Bronchial epithelial cell (primary cell): ENCODE measurements at regions not wholly inside any gene's neighbourhood (a gene's known extent, or its start where the extent isn't known, plus 50 kb on each side); places are given as distances from the start of the nearest gene placed in this dataset.

Source experiments
- DNase-seq: peaks from one replicate; pipeline ENCODE4 v3.0.0-alpha.2; 2010; ENCODE audit warnings: low read depth
- FAIRE-seq: peaks from 2 replicates; lab custom pipeline; 2011; peaks lifted over from hg19 to GRCh38; lab: Jason Lieb, UNC
- H3K27me3 ChIP-seq: 2 replicates; pipeline ENCODE4 v1.5.1; 2011; ENCODE audit warnings: low read length; ENCODE audit not compliant: control insufficient read depth, insufficient read depth
- H3K36me3 ChIP-seq: 2 replicates; pipeline ENCODE4 v1.5.1; 2011; ENCODE audit warnings: low read length; ENCODE audit not compliant: control insufficient read depth, insufficient read depth
- H3K4me3 ChIP-seq: 2 replicates; pipeline ENCODE4 v1.5.1; 2011; ENCODE audit warnings: mild to moderate bottlenecking, low read depth, low read length, control low read depth
- CTCF ChIP-seq: IDR thresholded peaks from 2 replicates; pipeline ENCODE4 v1.5.1; 2011; ENCODE audit warnings: mild to moderate bottlenecking, moderate library complexity, low read length, control low read depth, inconsistent platforms; ENCODE audit not compliant: insufficient read depth, severe bottlenecking

- FAIRE-seq, result no peak
- Histone ChIP-seq H3K4me3 (no peak overlapping the region), H3K27me3 (no peaks in the 10 kb centered on the region), H3K36me3 (no peaks in the 10 kb centered on the region)
- no peak for DNase-seq
- TF ChIP-seq CTCF, result no peak
These were observed 388.1 kb upstream of the SLC14A2 start for GRCh38 chr18:45227001-45227742.

- no peaks in the 10 kb centered on the region for H3K27me3 ChIP-seq
- FAIRE-seq, result no peak
These were observed 386.4 kb upstream of the SLC14A2 start for GRCh38 chr18:45228796-45229388.

GRCh38 chr18:45231617-45232016 is 383.7 kb upstream of the SLC14A2 start:
- Histone ChIP-seq H3K4me3 (no peak overlapping the region), H3K36me3 (no peaks in the 10 kb centered on the region), H3K27me3 (no peaks in the 10 kb centered on the region)
- no peak for TF ChIP-seq CTCF
- DNase-seq (no peak), FAIRE-seq (no peak)

More at GRCh38 chr18:45228796-45229388, 386.4 kb upstream of the SLC14A2 start:
- TF ChIP-seq CTCF, result no peak
- no peak overlapping the region for H3K4me3 ChIP-seq
- no peaks in the 10 kb centered on the region for H3K36me3 ChIP-seq
- no peak for DNase-seq

GRCh38 chr18:45232061-45232460 is 383.2 kb upstream of the SLC14A2 start:
- FAIRE-seq, result no peak
- no peak overlapping the region for H3K4me3 ChIP-seq

GRCh38 chr18:45236676-45237075 is 378.6 kb upstream of the SLC14A2 start:
- H3K4me3 ChIP-seq, result no peak overlapping the region
- FAIRE-seq (no peak), DNase-seq (no peak)
- no peak for TF ChIP-seq CTCF
- no peaks in the 10 kb centered on the region for H3K36me3 ChIP-seq
- no peaks in the 10 kb centered on the region for H3K27me3 ChIP-seq

More at GRCh38 chr18:45232061-45232460, 383.2 kb upstream of the SLC14A2 start:
- Histone ChIP-seq H3K36me3 (no peaks in the 10 kb centered on the region), H3K27me3 (no peaks in the 10 kb centered on the region)
- DNase-seq, result no peak
- TF ChIP-seq CTCF, result no peak
